HG02642 (cell line): ENCODE measurements at regions not wholly inside any gene's neighbourhood (a gene's known extent, or its start where the extent isn't known, plus 50 kb on each side); places are given as distances from the start of the nearest gene placed in this dataset.

ENCODE experiments used
- ATAC-seq: cut with Tn5 transposase; IDR thresholded peaks from one replicate; pipeline ENCODE4 v1.9.1; 2021; ENCODE audit warnings: mild to moderate bottlenecking; ENCODE audit not compliant: unreplicated experiment, poor library complexity

DNA sequence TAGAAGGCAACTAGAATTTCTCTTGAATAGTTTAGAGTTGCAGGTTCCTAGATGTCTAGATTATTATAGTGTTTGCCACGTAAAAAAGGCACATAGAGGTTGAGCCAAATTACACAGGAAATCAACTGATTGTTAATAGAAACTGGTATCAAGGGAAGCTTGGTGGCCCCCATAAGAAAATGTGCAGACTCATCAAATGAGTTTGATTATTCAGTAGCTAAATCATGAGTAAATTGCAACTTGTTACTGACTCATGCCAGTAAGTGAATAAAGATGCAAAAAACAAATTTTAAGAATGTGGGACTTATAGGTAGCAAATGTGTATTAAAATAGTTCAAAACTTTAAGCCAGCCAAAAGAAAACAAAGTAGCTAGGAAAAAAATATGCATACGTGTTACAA is 1078.9 kb upstream of the CDH9 start:
- ATAC-seq = no peak

DNA sequence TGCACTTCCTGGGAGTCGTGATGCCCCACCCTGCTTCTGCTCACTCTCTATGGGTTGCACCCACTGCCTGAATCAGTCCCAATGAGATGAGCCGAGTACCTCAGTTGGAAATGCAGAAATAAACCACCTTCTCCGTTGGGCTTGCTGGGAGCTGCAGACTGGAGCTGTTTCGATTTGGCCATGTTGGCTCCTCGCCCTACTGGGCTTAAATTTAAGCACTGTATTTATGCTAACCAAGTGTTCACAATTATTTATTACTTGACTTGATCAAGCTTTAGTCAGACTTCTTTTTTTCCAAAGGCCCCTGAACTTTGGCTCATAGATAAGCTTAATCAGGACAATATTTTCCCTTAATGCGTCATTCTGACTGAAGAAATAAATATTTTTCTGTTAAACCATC is 1072.4 kb upstream of the CDH9 start:
- ATAC-seq = no peak

DNA sequence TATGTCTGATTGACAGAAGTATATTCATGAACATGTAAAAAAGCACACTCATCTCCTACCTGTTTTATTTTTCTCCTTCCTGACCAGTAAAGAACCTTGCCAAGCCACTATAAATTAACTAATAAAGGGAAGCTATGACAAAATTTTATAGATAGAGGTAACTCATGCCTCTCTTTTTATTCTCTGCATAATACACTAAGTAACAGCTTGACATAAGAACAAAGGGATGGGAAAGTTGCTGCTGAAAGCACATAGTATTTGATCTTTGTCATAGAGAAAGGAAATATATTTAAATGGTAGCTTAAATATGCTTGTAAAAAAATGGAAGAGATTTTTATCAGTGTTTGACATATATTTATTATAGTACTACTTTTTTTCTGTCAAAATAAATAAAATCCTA is 1065.7 kb upstream of the CDH9 start:
- no peak for ATAC-seq

- ATAC-seq = no peak
Measured at GRCh38 chr5:28084069-28084468, 1045.7 kb upstream of the CDH9 start.

DNA sequence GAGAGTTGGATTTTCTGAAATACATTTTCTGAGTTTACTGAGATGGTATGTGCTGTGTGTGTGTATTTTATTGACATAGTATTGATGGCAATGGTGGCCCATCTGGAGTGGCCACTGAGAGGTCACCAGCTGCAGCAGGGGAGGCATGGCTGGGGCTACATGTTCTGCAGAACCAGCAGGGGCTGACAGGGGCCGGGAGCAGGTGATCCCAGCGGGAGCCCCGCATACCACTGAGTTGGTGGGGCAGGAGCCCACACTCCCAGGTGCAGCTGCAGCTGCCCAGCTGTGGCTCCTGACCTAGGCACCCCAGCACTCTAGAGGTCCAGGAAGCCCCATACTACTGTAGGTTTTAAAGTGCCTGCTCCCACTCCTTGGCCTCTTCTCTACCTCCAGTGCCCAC is 1044.2 kb upstream of the CDH9 start:
- no peak for ATAC-seq

DNA sequence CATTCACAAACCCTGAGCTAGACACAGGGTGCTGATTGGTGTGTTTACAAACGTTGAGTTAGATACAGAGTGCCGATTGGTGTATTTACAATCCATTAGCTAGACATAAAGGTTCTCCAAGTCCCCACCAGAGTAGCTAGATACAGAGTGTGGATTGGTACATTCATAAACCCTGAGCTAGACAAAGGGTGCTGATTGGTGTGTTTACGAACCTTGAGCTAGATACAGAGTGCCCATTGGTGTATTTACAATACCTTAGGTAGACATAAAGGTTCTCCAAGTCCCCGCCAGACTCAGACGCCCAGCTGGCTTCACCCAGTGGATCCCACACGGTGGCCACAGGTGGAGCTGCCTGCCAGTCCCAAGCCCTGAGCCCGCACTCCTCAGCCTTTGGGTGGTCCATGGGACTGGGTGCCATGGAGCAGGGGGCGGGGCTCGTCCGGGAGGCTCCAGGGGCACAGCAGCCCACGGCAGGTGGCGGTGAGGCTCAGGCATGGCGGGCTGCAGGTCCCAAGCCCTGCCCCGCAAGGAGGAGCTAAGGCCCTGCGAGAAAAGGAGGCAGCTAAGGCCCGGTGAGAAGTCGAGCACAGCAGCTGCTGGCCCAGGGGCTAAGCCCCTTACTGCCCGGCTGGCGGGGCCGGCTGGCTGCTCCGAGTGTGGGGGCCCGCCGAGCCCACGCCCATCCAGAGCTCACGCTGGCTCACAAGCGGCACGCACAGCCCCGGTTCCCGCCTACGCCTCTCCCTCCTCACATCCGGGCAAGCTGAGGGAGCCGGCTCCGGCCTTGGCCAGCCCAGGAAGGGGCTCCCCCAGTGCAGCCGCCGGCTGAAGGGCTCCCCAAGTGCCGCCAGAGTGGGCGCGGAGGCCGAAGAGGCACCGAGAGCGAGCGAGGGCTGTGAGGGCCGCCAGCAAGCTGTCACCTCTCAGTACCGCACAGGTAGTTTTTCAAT is 1039.2 kb upstream of the CDH9 start:
- no peak for ATAC-seq

DNA sequence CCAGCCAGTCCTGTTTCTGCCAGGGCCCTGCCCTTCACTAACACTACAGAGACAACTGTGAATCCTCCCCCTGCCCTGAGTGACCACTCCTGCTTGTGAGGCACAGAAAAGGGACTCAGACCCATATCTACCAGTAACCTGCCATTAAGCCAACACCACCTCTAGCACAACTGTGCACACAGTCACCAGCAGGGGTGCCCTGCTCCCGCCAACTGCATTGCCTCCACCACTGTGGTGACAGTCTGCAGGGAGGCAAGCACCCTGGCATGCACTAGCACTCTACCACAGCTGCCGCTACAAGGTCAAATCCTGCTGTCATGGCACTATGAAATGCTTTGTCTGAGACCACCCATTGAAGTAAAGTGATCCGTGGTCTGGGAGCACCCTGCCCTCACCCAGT is 1028.5 kb upstream of the CDH9 start:
- ATAC-seq = no peak

- ATAC-seq = no peak
Measured at GRCh38 chr5:28065656-28066055, 1027.3 kb upstream of the CDH9 start.

DNA sequence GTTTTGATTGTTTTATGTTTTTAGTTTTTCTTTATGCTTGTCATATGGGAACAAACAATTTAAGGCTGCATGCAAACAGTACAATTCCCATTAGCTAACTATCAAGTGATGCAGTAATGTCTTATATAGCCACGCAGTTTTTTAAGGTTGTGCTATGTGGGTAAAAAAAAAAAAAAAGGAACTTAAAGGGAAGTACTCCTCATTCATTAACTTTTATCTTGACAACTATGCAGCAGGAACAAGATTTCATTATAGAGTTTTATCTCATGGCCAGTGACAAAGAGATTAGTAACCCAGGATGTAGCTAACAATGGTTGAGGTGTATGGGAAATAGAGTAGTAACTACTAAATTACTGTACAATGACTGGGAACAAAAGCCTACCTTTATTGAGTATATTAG is 1008.2 kb upstream of the CDH9 start:
- no peak for ATAC-seq

GRCh38 chr5:28027851-28028250 is 989.5 kb upstream of the CDH9 start:
- ATAC-seq = no peak

DNA sequence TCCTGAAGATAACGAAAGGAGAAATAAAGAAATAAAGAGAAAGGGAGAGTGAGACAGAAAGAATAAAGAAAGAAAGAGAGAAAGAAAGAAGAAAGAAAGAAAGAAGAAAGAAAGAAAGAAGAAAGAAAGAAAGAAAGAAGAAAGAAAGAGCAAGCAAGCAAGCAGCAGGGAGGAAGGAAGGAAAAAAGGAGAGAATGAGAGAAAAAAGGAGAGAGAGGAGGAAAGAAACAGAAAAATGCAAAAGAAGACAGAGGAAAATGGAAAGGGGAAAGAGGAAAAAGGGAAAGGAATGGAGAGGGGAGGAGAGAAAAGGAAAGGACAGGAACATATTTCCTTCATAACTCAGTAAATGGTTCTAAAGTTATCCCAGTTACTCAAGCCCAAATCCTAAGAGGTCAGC is 978.8 kb upstream of the CDH9 start:
- ATAC-seq = no peak

DNA sequence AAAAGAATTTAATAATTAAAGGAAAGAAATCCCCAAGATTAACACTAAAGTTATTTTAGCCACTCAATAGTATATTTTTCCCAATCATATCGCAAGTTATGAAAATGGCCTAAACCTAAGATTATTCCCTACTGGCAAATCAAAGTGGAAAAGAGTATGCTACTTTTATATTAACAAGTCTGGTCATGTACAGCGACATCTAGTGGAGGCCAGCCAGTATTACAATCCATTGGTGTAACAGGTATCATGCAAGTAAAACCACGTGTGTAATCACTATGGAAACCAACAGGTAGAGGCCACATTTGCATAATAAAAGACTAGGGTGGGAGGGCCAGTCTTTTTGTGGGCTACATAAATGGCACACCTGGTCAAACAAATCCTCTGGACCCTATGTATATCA is 976.4 kb upstream of the CDH9 start:
- no peak for ATAC-seq

DNA sequence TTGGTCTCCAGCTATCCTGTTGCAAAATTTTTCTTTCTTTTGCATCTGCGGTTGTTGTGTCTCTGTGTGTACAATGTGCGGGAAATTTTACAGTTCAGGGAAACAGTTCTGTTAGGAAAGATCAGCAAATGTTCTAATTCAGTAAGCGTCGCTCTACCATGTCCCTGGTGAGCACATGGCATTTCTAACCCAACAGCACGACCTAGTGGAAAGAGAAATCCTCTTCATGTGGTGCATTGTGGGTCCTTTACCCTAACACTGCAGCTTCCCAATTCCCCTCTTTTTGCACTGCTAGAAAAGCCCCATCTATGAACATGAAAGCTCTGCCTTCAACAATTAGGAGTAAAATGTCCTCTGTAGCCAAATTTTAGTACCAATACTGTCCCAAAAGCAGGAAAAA is 974.2 kb upstream of the CDH9 start:
- ATAC-seq = no peak

- no peak for ATAC-seq
Measured at GRCh38 chr5:28009576-28009975, 971.2 kb upstream of the CDH9 start.

DNA sequence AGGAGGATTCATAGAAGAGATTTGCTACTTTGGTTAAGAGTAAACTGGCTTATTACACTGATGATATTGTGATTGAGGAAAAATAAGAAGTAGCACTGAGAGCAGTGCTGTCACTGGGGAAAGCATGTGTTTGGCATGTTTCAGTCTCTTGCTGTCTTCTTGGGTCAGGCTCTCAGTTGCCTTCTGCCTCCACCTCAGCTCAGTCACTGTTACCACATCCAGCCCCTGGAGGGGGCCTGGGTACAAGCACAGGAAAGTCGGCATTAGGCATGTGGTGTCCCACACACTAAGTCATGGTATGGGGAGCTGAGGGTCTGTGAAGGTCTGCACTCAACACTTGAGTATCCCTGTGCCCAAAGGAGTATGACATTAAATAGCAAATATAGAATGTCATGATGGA is 958.3 kb upstream of the CDH9 start:
- ATAC-seq = no peak

DNA sequence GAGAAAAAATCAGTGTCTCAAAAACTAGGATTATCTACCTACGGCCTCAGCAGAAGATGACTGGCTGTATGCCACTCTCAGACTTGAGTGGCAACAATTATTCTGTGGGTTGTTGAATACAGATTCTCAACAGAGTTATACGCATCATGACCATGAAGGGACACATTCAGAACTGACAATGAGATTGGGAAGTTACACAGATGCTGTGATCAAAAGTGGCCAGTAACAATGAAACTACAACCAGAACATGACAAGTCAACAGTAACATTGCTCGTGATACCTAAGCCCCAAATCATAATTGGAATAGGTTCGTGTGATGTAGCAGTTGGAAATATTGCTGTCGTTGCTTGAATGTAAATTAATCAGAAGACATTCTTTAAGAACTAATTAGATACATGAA is 957.5 kb upstream of the CDH9 start:
- no peak for ATAC-seq

- no peak for ATAC-seq
Measured at GRCh38 chr5:27978322-27978721, 939.9 kb upstream of the CDH9 start.

DNA sequence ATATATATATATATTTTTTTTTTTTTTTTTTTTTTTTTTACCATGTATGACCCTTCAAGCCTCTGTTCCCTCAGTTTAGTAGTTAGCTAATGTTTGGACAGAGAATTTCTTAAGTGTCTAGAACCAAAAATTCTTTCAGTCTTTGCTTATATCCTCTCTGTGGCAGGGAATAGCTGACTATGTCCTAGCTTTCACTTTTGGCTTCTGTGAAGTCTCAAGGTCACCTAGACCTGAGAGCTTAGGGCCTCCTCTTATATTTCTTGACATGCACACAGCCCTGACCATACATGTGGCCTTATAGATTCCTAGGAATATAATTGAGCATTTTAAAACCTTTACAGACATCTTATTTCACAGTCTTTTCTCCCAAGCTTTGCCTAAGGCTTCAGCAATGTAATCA is 930.8 kb upstream of the CDH9 start:
- no peak for ATAC-seq

DNA sequence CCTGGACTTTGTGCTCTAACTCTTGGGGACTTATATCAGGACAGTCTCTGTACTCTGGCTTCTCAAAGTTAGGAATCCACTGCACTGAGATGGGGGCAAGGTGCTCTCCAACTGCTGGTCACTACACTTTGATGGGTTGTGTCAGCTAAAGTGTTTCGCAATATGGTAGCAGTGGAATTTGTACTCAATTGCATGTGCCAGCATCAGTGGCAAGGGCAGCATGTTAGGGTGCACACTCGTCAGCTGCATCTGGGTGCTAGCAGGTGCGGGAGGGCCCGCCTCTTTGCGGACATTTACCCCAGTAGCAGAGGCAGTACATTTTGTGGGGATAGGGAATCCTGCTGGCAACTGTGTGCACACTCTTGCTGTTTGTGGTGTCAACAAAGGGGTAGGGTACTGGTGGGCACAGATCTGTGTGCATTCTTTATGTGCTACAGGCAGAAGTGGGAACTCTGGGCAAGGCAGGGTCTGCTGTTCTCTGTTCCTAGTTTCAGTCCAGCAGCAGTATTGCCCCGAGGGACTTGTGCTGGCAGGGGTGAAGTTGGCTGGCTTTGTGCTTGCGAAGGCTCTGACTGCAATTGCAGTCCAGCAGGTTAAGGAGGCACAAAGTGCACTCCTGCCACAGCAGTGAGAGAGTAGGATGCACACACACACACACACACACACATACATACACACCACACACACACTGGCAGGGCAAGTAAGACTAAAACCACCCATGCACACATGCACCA is 924.8 kb upstream of the CDH9 start:
- no peak for ATAC-seq

- no peak for ATAC-seq
Measured at GRCh38 chr5:27962198-27962597, 923.8 kb upstream of the CDH9 start.

GRCh38 chr5:27947088-27947487 is 908.7 kb upstream of the CDH9 start:
- no peak for ATAC-seq

DNA sequence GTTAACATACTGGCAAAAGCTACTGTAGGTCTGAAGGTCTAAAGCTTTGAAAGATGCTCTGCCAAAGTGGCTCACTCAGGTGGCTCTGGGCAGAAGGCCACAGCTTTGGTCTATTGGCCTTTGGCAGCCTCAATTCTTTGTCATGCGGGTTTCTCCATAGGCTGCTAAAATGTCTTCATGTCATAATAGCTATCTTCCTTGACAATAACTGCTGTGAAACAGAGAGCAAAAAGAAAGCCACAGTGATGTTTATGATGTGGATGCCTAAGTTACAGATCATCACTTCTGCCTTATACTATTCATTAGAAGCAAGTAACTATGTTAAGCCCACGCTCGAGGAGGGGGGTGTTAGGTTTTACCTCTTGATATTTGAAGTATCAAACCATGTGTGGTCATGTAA is 906.1 kb upstream of the CDH9 start:
- no peak for ATAC-seq
